ENCODE measurements at regions not wholly inside any gene's neighbourhood (a gene's known extent, or its start where the extent isn't known, plus 50 kb on each side); places are given as distances from the start of the nearest gene placed in this dataset. TPM values are rescaled to one million over a fixed set of nuclear protein-coding genes. Genes with fewer than 3 reads are reported as not detected.

Small RNA genes in the stretch of these regions (small RNA-seq; reads per million reads assigned to genes)
- not detected for gene RPS20P10 (ENCODE audit: low read depth)

Data from mesenchymal stem cell (in vitro differentiated cells and primary cell).